WTC11 (cell line): ENCODE measurements at regions not wholly inside any gene's neighbourhood (a gene's known extent, or its start where the extent isn't known, plus 50 kb on each side); places are given as distances from the start of the nearest gene placed in this dataset.

ENCODE experiments used
- ATAC-seq: fragments of 200-7000 bp; cut with Tn5 transposase; 2 replicates; pipeline ENCODE4 v1.10.0; 2021; ENCODE audit warnings: mild to moderate bottlenecking, moderate library complexity
- CTCF ChIA-PET: fragments of 300-600 bp; sonication (Branson Sonifier 250); formaldehyde crosslinking; loops from one replicate; lab custom pipeline; 2021; ENCODE audit warnings: antibody characterized with exemption; lab: Charles Lee
- POLR2A ChIA-PET: fragments of 350-600 bp; sonication (Branson Sonifier 250); formaldehyde crosslinking; loops from one replicate; lab custom pipeline; 2021; ENCODE audit warnings: antibody characterized with exemption; lab: Charles Lee
- DNase-seq: peaks from one replicate; pipeline ENCODE4 v3.0.0; 2021; ENCODE audit warnings: low spot score
- H3K27ac Mint-ChIP-seq: 2 replicates; pipeline ENCODE4 v1.8.0; 2021; ENCODE audit warnings: mixed read lengths
- H3K27me3 Mint-ChIP-seq: 2 replicates; pipeline ENCODE4 v1.8.0; 2021; ENCODE audit warnings: low read depth, mild to moderate bottlenecking, moderate library complexity, mixed read lengths
- H3K36me3 Mint-ChIP-seq: 2 replicates; pipeline ENCODE4 v1.8.0; 2021; ENCODE audit warnings: mixed read lengths
- H3K4me1 Mint-ChIP-seq: 2 replicates; pipeline ENCODE4 v1.8.0; 2022; ENCODE audit warnings: mixed read lengths
- H3K4me3 Mint-ChIP-seq: 2 replicates; pipeline ENCODE4 v1.8.0; 2021; ENCODE audit warnings: mild to moderate bottlenecking, moderate library complexity, mixed read lengths
- H3K9me3 Mint-ChIP-seq: 2 replicates; pipeline ENCODE4 v1.8.0; 2021; ENCODE audit warnings: mixed read lengths
- E2F5 ChIP-seq: sonication (generic); formaldehyde crosslinking; IDR thresholded peaks from 2 replicates; pipeline ENCODE4 v1.8.1; 2022; ENCODE audit warnings: mild to moderate bottlenecking, moderate library complexity, missing genetic modification reagents
- ELF4 ChIP-seq: sonication (generic); formaldehyde crosslinking; IDR thresholded peaks from 2 replicates; pipeline ENCODE4 v1.8.1; 2022; ENCODE audit warnings: low read depth, mild to moderate bottlenecking, moderate library complexity, missing genetic modification reagents
- GTF2I ChIP-seq: fragments of 250-450 bp; sonication (Bioruptor Pico); conservative IDR thresholded peaks from 2 replicates; pipeline ENCODE4 v1.4.0; 2021; ENCODE audit warnings: mild to moderate bottlenecking
- IRF2 ChIP-seq: sonication (generic); formaldehyde crosslinking; IDR thresholded peaks from 2 replicates; pipeline ENCODE4 v1.8.0; 2022; ENCODE audit warnings: low read depth, missing genetic modification reagents, borderline replicate concordance
- PRRX2 ChIP-seq: fragments of 250-450 bp; sonication (Bioruptor Pico); IDR thresholded peaks from 2 replicates; pipeline ENCODE4 v1.8.0; 2021; ENCODE audit warnings: mild to moderate bottlenecking
- SP1 ChIP-seq: sonication (generic); formaldehyde crosslinking; conservative IDR thresholded peaks from 2 replicates; pipeline ENCODE4 v1.8.1; 2022; ENCODE audit warnings: missing genetic modification reagents
- STAT6 ChIP-seq: sonication (generic); formaldehyde crosslinking; conservative IDR thresholded peaks from 2 replicates; pipeline ENCODE4 v1.8.1; 2023; ENCODE audit warnings: mild to moderate bottlenecking, low read depth, missing genetic modification reagents, moderate library complexity
- TP53 ChIP-seq: sonication (generic); formaldehyde crosslinking; IDR thresholded peaks from 2 replicates; pipeline ENCODE4 v1.8.1; 2023; ENCODE audit warnings: mild to moderate bottlenecking, missing genetic modification reagents
- ZBTB21 ChIP-seq: sonication (generic); formaldehyde crosslinking; IDR thresholded peaks from 2 replicates; pipeline ENCODE4 v1.8.1; 2023; ENCODE audit warnings: mild to moderate bottlenecking, missing genetic modification reagents, borderline replicate concordance
- ZNF138 ChIP-seq: sonication (generic); formaldehyde crosslinking; conservative IDR thresholded peaks from 2 replicates; pipeline ENCODE4 v1.8.1; 2022; ENCODE audit warnings: mild to moderate bottlenecking, moderate library complexity, missing genetic modification reagents
- ZNF281 ChIP-seq: sonication (generic); formaldehyde crosslinking; IDR thresholded peaks from 2 replicates; pipeline ENCODE4 v1.8.0; 2023; ENCODE audit warnings: mild to moderate bottlenecking, missing genetic modification reagents
- ZNF317 ChIP-seq: sonication (generic); formaldehyde crosslinking; IDR thresholded peaks from 2 replicates; pipeline ENCODE4 v1.8.1; 2023; ENCODE audit warnings: low read depth, mild to moderate bottlenecking, moderate library complexity, missing genetic modification reagents, borderline replicate concordance
- TF ChIP-seq, protein P1 (sequence below): fragments of 200-600 bp; IDR thresholded peaks from 2 replicates; pipeline ENCODE4 v1.8.0; 2022; ENCODE audit warnings: antibody characterized with exemption
- TF ChIP-seq, protein P2 (sequence below): sonication (generic); formaldehyde crosslinking; IDR thresholded peaks from 2 replicates; pipeline ENCODE4 v1.8.1; 2022; ENCODE audit warnings: low read depth, mild to moderate bottlenecking, moderate library complexity, missing genetic modification reagents, borderline replicate concordance
- TF ChIP-seq, protein P3 (sequence below): sonication (generic); formaldehyde crosslinking; IDR thresholded peaks from 2 replicates; pipeline ENCODE4 v1.8.1; 2022; ENCODE audit warnings: missing genetic modification reagents, borderline replicate concordance

DNA sequence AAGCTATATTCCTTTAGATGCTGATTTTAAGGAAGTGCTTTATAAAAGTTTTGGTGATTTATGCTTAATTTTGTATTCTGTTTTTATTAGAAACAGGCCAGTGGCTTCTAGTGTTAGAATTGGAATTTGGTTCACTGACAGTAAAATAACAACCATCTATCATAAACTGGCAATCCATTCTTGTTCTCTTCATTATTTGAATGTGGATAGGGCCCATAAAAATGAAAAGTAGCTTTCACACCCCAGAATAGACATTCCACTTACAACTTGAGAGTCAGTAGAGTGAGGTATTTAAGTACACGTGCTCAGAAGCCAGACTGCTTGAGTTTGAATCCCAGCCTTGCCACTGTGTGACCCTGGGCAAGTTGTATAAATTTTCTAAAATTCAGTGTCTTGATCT lies 232.4 kb upstream of the CTSO start:
- DNase-seq (no peak), ATAC-seq (no peak)
- no peaks in the 10 kb centered on the region for H3K36me3 Mint-ChIP-seq
- POLR2A ChIA-PET: no interaction called here
- CTCF ChIA-PET: no interaction called here
- H3K27me3 Mint-ChIP-seq: no peaks in the 10 kb centered on the region
- no peaks in the 10 kb centered on the region for H3K9me3 Mint-ChIP-seq
- no peak for TF ChIP-seq ZNF281 (CRISPR knock-in tag)
- TF ChIP-seq STAT6 (CRISPR knock-in tag): no peak
- no peak for TF ChIP-seq SP1 (CRISPR knock-in tag)
- TF ChIP-seq, protein P1, sequence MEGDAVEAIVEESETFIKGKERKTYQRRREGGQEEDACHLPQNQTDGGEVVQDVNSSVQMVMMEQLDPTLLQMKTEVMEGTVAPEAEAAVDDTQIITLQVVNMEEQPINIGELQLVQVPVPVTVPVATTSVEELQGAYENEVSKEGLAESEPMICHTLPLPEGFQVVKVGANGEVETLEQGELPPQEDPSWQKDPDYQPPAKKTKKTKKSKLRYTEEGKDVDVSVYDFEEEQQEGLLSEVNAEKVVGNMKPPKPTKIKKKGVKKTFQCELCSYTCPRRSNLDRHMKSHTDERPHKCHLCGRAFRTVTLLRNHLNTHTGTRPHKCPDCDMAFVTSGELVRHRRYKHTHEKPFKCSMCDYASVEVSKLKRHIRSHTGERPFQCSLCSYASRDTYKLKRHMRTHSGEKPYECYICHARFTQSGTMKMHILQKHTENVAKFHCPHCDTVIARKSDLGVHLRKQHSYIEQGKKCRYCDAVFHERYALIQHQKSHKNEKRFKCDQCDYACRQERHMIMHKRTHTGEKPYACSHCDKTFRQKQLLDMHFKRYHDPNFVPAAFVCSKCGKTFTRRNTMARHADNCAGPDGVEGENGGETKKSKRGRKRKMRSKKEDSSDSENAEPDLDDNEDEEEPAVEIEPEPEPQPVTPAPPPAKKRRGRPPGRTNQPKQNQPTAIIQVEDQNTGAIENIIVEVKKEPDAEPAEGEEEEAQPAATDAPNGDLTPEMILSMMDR: no peak
- TF ChIP-seq ZBTB21 (CRISPR knock-in tag): no peak
- TF ChIP-seq, protein P2, sequence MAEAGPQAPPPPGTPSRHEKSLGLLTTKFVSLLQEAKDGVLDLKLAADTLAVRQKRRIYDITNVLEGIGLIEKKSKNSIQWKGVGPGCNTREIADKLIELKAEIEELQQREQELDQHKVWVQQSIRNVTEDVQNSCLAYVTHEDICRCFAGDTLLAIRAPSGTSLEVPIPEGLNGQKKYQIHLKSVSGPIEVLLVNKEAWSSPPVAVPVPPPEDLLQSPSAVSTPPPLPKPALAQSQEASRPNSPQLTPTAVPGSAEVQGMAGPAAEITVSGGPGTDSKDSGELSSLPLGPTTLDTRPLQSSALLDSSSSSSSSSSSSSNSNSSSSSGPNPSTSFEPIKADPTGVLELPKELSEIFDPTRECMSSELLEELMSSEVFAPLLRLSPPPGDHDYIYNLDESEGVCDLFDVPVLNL (CRISPR knock-in tag): no peak
- no peak for TF ChIP-seq IRF2 (CRISPR knock-in tag)
- no peak overlapping the region for H3K4me3 Mint-ChIP-seq
- H3K27ac Mint-ChIP-seq: no peak overlapping the region
- no peaks in the 10 kb centered on the region for H3K4me1 Mint-ChIP-seq

GRCh38 chr4:156185514-156186055 lies 231.9 kb upstream of the CTSO start:
- H3K27me3 Mint-ChIP-seq: no peaks in the 10 kb centered on the region
- ATAC-seq (no peak), DNase-seq (no peak)
- H3K27ac Mint-ChIP-seq: no peak overlapping the region
- TF ChIP-seq PRRX2 (CRISPR knock-in tag) (no peak), ZBTB21 (CRISPR knock-in tag) (no peak), ZNF317 (CRISPR knock-in tag) (no peak), E2F5 (CRISPR knock-in tag) (no peak), ELF4 (CRISPR knock-in tag) (no peak), ZNF138 (CRISPR knock-in tag) (no peak), TP53 (CRISPR knock-in tag) (no peak), GTF2I (no peak)
- TF ChIP-seq, protein P3, sequence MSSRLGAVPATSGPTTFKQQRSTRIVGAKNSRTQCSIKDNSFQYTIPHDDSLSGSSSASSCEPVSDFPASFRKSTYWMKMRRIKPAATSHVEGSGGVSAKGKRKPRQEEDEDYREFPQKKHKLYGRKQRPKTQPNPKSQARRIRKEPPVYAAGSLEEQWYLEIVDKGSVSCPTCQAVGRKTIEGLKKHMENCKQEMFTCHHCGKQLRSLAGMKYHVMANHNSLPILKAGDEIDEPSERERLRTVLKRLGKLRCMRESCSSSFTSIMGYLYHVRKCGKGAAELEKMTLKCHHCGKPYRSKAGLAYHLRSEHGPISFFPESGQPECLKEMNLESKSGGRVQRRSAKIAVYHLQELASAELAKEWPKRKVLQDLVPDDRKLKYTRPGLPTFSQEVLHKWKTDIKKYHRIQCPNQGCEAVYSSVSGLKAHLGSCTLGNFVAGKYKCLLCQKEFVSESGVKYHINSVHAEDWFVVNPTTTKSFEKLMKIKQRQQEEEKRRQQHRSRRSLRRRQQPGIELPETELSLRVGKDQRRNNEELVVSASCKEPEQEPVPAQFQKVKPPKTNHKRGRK: no peak
- H3K9me3 Mint-ChIP-seq: no peaks in the 10 kb centered on the region
- no peaks in the 10 kb centered on the region for H3K36me3 Mint-ChIP-seq
- no peaks in the 10 kb centered on the region for H3K4me1 Mint-ChIP-seq
- ChIA-PET CTCF (no interaction called here), POLR2A (no interaction called here)
- H3K4me3 Mint-ChIP-seq: no peak overlapping the region
